ENCODE measurements at regions not wholly inside any gene's neighbourhood (a gene's known extent, or its start where the extent isn't known, plus 50 kb on each side); places are given as distances from the start of the nearest gene placed in this dataset.

- TF ChIP-seq POLR2AphosphoS5 (IDR thresholded peaks at IDR 0.05) (no peak), POLR2A (IDR thresholded peaks at IDR 0.05) (no peak), EP300 (IDR thresholded peaks at IDR 0.05; ENCODE audit: low read depth) (no peak), CTCF (IDR thresholded peaks at IDR 0.05) (no peak)
- Histone ChIP-seq H3K4me1 (peaks cover 0 to 20% (median 5%) of the 10 kb centered on the region in 4 donors), H3K36me3 (no peaks in the 10 kb centered on the region), H3K9me3 (no peaks in the 10 kb centered on the region), H3K27ac (no peak overlapping the region), H3K4me3 (no peak overlapping the region), H3K27me3 (no peaks in the 10 kb centered on the region)
- intact Hi-C loops (cut with DNase I; ENCODE audit: low total_unique reads) (no loop called here), in situ Hi-C loops (cut with MboI; ENCODE audit: low pct_ligation_motif_present in 1 of 4, low pct_unique_long_range_greater_than_20kb in 1 of 4, low sequenced_read_pairs in 3 of 4) (no loop called here)
- no peak for DNase-seq
- 79 to 100% methylated on average over 1 to 8 of the region's 8 CpGs for WGBS, 2 donors (ENCODE audit: low coverage in 1 of 2)
These were observed 313.2 kb upstream of the JARID2 start for GRCh38 chr6:14932485-14933182.

GRCh38 chr6:14933183-14933544 is 312.7 kb upstream of the JARID2 start:
- no peak for DNase-seq
- H3K27me3 ChIP-seq, result no peaks in the 10 kb centered on the region
- in situ Hi-C loops (cut with MboI; ENCODE audit: low pct_ligation_motif_present in 1 of 4, low pct_unique_long_range_greater_than_20kb in 1 of 4, low sequenced_read_pairs in 3 of 4), result no loop called here
- 80 to 93% methylated on average over 1 to 4 of the region's 4 CpGs for WGBS, 2 donors (ENCODE audit: low coverage in 1 of 2)
- peaks cover 0 to 20% (median 5%) of the 10 kb centered on the region in 4 donors for H3K4me1 ChIP-seq
- H3K36me3 ChIP-seq, result no peaks in the 10 kb centered on the region
- intact Hi-C loops (cut with DNase I; ENCODE audit: low total_unique reads), result no loop called here
- no peaks in the 10 kb centered on the region for H3K9me3 ChIP-seq
- no peak overlapping the region for H3K27ac ChIP-seq
- TF ChIP-seq POLR2A (IDR thresholded peaks at IDR 0.05), result no peak
- TF ChIP-seq CTCF (IDR thresholded peaks at IDR 0.05), result no peak
- TF ChIP-seq EP300 (IDR thresholded peaks at IDR 0.05; ENCODE audit: low read depth), result no peak
- H3K4me3 ChIP-seq, result no peak overlapping the region

GRCh38 chr6:14934013-14934412 is 311.9 kb upstream of the JARID2 start:
- Histone ChIP-seq H3K9me3 (no peaks in the 10 kb centered on the region), H3K4me1 (peaks cover 0 to 20% (median 5%) of the 10 kb centered on the region in 4 donors), H3K27ac (no peak overlapping the region), H3K36me3 (no peaks in the 10 kb centered on the region), H3K4me3 (no peak overlapping the region), H3K27me3 (no peaks in the 10 kb centered on the region)
- intact Hi-C loops (cut with DNase I; ENCODE audit: low total_unique reads) (no loop called here), in situ Hi-C loops (cut with MboI; ENCODE audit: low pct_ligation_motif_present in 1 of 4, low pct_unique_long_range_greater_than_20kb in 1 of 4, low sequenced_read_pairs in 3 of 4) (no loop called here)
- DNase-seq, result no peak
- 95% methylated on average over 1 of the region's 1 CpG; no CpG with 5 or more reads in 1 of the 2 donors for WGBS, 2 donors (ENCODE audit: low coverage in 1 of 2)
- no peak for TF ChIP-seq POLR2A (IDR thresholded peaks at IDR 0.05)
- no peak for TF ChIP-seq EP300 (IDR thresholded peaks at IDR 0.05; ENCODE audit: low read depth)
- TF ChIP-seq POLR2AphosphoS5 (IDR thresholded peaks at IDR 0.05), result no peak
- TF ChIP-seq CTCF (IDR thresholded peaks at IDR 0.05), result no peak

GRCh38 chr6:14934844-14935243 is 311.0 kb upstream of the JARID2 start:
- Histone ChIP-seq H3K36me3 (no peaks in the 10 kb centered on the region), H3K27ac (no peak overlapping the region), H3K4me1 (peaks cover 0 to 12% (median 5%) of the 10 kb centered on the region in 4 donors), H3K4me3 (no peak overlapping the region), H3K27me3 (no peaks in the 10 kb centered on the region), H3K9me3 (no peaks in the 10 kb centered on the region)
- no peak for DNase-seq
- in situ Hi-C loops (cut with MboI; ENCODE audit: low pct_ligation_motif_present in 1 of 4, low pct_unique_long_range_greater_than_20kb in 1 of 4, low sequenced_read_pairs in 3 of 4) (no loop called here), intact Hi-C loops (cut with DNase I; ENCODE audit: low total_unique reads) (no loop called here)
- WGBS, 2 donors (ENCODE audit: low coverage in 1 of 2), result 54 to 63% methylated on average over 2 to 4 of the region's 4 CpGs
- TF ChIP-seq POLR2AphosphoS5 (IDR thresholded peaks at IDR 0.05), result no peak
- no peak for TF ChIP-seq CTCF (IDR thresholded peaks at IDR 0.05)
- no peak for TF ChIP-seq POLR2A (IDR thresholded peaks at IDR 0.05)
- TF ChIP-seq EP300 (IDR thresholded peaks at IDR 0.05; ENCODE audit: low read depth), result no peak
